OCI-LY1 (cell line): ENCODE measurements at regions not wholly inside any gene's neighbourhood (a gene's known extent, or its start where the extent isn't known, plus 50 kb on each side); places are given as distances from the start of the nearest gene placed in this dataset.

Experiments used
- EZH2 ChIP-seq: fragments of 200-600 bp; sonication (generic), shearing (Covaris generic); IDR thresholded peaks from 2 replicates; pipeline ENCODE4 v1.8.0; 2017; ENCODE audit warnings: borderline replicate concordance, mixed run types, mild to moderate bottlenecking, antibody characterized with exemption, low read length, moderate library complexity, mixed read lengths
- TF ChIP-seq, protein P1 (sequence below): fragments of 200-600 bp; sonication (generic), shearing (Covaris generic); IDR thresholded peaks from 2 replicates; pipeline ENCODE4 v1.5.1; 2017; ENCODE audit warnings: mild to moderate bottlenecking, antibody characterized with exemption, low read length, moderate library complexity, mixed read lengths

DNA sequence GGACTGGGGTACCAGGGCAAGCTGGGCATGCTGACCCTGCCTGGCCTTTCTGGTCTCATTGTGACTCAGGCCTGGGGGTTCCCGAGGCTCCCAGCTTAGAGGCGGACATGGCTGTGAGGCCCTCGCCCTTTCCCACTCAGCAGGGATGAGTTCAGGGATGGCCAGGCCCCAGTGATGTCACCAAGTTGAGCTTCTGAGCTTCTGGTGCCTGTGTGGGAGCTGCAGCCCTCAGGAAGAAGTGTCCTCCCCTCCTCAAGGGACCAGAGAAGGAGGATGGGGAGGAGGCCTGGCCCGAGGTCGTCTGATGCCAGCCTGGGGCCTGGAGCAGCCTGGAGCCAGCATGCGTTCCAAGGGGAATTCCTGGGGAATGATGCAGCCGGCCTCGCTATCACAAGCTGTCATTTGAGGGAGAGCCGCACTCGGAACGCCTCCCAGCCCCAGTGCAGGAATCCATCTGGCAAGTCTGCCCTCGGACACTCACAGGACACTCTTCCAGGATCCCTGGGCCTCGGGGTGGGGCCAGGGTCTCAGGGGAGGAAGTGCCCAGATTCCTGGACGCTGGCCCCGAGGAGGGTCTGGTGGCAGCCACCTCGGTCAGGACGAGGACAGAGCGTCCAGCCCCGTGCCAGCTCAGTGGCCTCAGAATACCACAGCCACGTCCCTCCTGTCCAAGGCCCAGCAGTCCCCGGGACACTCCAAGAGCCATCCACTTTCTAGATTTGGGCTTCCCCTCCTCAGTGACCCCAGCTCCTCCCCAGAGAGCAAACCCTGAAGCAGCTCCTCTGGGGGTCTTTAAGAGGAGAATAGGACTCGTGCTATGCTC lies 61.2 kb upstream of the GPC1 start:
- TF ChIP-seq, protein P1, sequence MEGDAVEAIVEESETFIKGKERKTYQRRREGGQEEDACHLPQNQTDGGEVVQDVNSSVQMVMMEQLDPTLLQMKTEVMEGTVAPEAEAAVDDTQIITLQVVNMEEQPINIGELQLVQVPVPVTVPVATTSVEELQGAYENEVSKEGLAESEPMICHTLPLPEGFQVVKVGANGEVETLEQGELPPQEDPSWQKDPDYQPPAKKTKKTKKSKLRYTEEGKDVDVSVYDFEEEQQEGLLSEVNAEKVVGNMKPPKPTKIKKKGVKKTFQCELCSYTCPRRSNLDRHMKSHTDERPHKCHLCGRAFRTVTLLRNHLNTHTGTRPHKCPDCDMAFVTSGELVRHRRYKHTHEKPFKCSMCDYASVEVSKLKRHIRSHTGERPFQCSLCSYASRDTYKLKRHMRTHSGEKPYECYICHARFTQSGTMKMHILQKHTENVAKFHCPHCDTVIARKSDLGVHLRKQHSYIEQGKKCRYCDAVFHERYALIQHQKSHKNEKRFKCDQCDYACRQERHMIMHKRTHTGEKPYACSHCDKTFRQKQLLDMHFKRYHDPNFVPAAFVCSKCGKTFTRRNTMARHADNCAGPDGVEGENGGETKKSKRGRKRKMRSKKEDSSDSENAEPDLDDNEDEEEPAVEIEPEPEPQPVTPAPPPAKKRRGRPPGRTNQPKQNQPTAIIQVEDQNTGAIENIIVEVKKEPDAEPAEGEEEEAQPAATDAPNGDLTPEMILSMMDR = no peak
- TF ChIP-seq EZH2 = no peak
